Inflammatory macrophage (primary cell): ENCODE measurements at regions not wholly inside any gene's neighbourhood (a gene's known extent, or its start where the extent isn't known, plus 50 kb on each side); places are given as distances from the start of the nearest gene placed in this dataset.
"Not testable (repeated sequence)": the region's sequence is repeated elsewhere in the genome, so short reads cannot be mapped to it uniquely, and the experiment has no call there.

Experiments used
- DNase-seq, 2 donors: peaks; one replicate each; pipeline ENCODE4 v3.0.0-alpha.2; 2020 to 2022

GRCh38 chr7:15848901-15849300, 162.4 kb upstream of the MEOX2 start:
- no peak for DNase-seq

- DNase-seq = no peak
Measured at GRCh38 chr7:15848362-15848761, 161.9 kb upstream of the MEOX2 start.

- no peak for DNase-seq
Measured at GRCh38 chr7:15845868-15846267, 159.4 kb upstream of the MEOX2 start.

- DNase-seq = no peak
Measured at GRCh38 chr7:15845461-15845860, 159.0 kb upstream of the MEOX2 start.

GRCh38 chr7:15839416-15840100, 153.1 kb upstream of the MEOX2 start:
- no peak for DNase-seq

- no peak for DNase-seq
Measured at GRCh38 chr7:15838265-15838664, 151.8 kb upstream of the MEOX2 start.

- DNase-seq = no peak
Measured at GRCh38 chr7:15837306-15837950, 150.9 kb upstream of the MEOX2 start.

GRCh38 chr7:15836651-15837050, 150.2 kb upstream of the MEOX2 start:
- no peak for DNase-seq

GRCh38 chr7:15836041-15836440, 149.6 kb upstream of the MEOX2 start:
- no peak for DNase-seq

GRCh38 chr7:15834446-15834845, 148.0 kb upstream of the MEOX2 start:
- DNase-seq = no peak

GRCh38 chr7:15832996-15833395, 146.5 kb upstream of the MEOX2 start:
- no peak for DNase-seq

- DNase-seq = no peak
Measured at GRCh38 chr7:15831606-15832005, 145.1 kb upstream of the MEOX2 start.

GRCh38 chr7:15829691-15830090, 143.2 kb upstream of the MEOX2 start:
- DNase-seq = no peak

GRCh38 chr7:15828881-15829280, 142.4 kb upstream of the MEOX2 start:
- no peak for DNase-seq

- DNase-seq = no peak
Measured at GRCh38 chr7:15821484-15822427, 135.3 kb upstream of the MEOX2 start.

- peak; percentile 51 to 82 for DNase-seq
Measured at GRCh38 chr7:15820319-15820718, 133.8 kb upstream of the MEOX2 start.

GRCh38 chr7:15816835-15817426, 130.4 kb upstream of the MEOX2 start:
- DNase-seq = no peak

- no peak for DNase-seq
Measured at GRCh38 chr7:15813448-15813847, 127.0 kb upstream of the MEOX2 start.

- peak; percentile 66 to 68 for DNase-seq
Measured at GRCh38 chr7:15810383-15810782, 123.9 kb upstream of the MEOX2 start.

- not testable (repeated sequence) for DNase-seq
Measured at GRCh38 chr7:15809936-15810335, 123.5 kb upstream of the MEOX2 start.

- DNase-seq = no peak
Measured at GRCh38 chr7:15805891-15806290, 119.4 kb upstream of the MEOX2 start.

GRCh38 chr7:15802425-15802824, 115.9 kb upstream of the MEOX2 start:
- no peak for DNase-seq

- no peak for DNase-seq
Measured at GRCh38 chr7:15801551-15801950, 115.1 kb upstream of the MEOX2 start.
